HT1080 (cell line): ENCODE measurements at regions not wholly inside any gene's neighbourhood (a gene's known extent, or its start where the extent isn't known, plus 50 kb on each side); places are given as distances from the start of the nearest gene placed in this dataset.

ENCODE experiments used
- DNase-seq: peaks from one replicate; pipeline ENCODE4 v3.0.0-alpha.2; 2015; ENCODE audit warnings: low read depth

DNA sequence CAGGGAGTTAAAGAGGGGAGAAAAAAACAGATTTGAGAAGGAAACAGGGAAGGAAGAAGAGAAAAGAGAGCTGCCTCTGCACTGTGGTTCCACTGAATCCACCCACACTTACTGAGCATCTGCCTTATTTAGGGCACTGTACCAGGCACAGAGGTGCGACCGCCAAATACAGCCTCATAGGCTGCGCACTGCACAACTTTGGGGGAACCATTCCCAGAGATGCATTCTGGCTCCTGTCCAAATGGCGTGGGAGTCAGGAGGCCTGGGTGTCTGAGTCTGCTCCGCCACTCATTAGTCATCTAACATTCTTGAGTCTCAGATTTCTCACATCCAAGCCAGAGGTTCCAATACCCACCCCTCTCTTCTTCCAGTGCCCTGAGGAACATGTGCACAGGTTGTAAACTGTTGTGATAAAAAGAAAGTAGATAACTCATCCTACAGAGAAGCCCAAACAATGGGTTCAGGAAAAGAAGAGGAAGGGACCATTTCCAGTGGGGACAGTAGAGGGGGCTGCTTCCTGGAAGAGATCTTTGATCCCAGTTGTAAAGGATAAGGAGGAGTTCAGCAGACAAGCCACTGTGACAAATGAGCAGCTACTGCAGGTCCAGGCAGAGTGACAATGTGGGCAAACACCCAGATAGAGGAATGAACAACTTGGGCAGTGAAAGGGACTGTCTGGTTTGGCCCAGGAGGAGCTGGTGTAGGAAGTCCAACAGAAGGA, 254.6 kb downstream of the UACA start:
- peak; percentile 89 for DNase-seq

DNA sequence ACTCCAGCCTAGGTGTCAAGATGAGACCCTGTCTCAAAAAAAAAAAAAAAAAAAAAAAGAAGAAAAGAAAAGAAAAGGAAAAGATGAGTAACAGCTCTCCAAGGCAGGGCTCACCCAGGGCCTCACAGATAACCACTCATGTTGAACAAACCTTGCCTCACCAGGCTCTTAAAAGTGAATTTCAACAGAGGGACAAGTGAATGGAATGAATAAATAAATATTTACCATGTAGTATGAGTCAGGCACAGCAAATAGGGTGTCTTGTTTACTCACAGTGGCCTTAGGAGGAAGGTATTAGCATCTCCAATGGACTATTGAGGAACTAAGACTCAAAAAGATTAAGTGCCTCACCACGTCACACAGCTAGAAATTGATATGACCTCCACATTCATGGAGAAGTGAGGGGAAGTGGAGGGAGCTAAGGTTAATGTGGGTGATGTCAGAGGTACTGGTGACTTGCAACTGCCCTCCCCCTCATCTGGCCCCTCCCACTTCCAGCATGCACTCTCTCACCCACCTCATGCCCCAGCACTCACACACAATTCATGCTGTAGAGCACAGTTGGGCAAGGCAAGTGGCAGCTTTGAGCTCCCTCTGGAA, 255.5 kb downstream of the UACA start:
- peak; percentile 37 for DNase-seq

DNA sequence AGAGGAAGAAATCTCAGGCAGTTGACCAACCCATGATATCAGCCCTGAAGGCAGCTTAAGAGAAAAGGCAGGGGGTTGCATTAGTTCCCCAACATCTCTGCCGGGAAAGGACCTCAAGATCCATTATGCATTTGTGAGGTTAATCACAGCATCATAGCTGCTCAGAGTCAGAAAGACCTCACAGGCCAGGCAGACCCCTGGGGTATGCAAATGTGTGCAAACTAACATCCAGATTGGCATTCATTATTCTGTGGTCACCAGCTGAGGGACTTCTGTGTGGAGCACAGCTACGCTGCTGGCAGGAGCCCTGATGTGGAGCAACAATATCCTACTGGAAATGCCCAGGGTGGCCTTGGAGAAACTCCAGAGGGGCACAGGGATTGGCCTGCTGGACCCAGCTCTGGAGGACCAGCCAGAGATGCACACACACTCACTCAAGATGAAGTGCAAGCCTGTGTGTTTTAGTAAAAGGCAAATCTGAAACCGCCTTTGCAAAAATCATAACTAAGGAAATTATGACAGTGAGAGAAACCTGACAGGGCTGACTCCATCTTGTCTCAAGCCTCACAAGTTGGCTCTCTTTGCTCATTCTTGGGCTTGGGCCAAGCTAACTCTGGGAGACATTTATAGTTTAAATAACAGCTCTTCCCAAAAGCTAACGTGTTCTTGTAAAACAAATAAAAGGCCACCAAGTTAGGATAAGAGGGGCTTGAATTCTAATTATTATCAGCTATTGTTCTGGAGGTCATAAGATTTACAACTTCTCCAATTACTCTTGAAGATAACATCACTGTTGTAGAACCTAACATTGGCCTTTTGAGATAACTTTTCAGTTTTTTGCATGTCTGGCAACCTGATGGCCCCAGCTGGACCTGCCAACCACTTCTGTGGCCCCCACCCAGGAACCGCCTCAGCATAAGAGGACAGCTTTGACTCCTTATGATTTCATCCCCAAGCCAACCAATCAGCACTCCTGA, 257.1 kb downstream of the UACA start:
- no peak for DNase-seq

DNA sequence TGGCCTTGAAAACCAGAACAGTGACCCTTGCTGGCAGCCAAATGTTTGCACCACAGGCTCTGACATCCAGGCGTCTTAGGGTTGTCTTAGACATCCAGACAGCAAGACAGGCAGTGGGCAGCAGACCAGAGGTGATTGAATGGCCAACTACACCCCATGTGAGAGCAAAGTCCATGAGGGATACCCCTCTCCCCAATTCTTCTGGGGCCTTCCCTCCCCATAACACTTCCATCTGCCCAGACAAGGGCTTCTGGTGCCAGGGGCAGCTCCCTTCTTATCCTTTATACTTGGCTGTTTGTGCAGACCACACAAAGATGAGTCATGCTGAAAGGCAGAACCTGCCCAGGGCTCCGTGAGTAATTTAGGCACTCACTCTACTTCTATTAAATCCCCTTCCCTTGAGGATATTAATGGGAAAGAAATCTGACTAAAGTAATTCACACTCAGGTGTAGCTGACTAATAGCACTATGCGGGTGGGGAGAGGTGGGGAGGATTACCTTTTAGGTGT, 257.9 kb downstream of the UACA start:
- peak; percentile 86 for DNase-seq

DNA sequence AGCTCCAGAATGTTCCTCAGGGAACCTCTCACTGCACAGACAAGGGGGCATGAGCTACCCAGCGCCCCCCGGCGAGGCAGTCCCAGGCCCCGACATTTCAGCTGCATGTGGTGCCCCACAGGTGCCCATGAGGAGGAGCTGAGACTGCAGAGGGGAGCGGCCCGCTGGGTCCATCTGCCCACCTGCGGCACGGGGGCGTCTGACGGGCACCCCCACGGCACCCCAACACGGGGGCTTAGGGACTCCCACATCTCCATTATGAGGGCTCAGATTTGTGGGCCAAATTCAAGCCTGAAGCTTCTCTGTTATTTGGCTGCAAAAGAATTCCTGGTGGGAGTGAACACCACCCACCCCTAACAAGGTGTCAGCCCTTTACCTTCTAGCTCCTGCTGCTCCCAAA, 258.4 kb downstream of the UACA start:
- DNase-seq: no peak

DNA sequence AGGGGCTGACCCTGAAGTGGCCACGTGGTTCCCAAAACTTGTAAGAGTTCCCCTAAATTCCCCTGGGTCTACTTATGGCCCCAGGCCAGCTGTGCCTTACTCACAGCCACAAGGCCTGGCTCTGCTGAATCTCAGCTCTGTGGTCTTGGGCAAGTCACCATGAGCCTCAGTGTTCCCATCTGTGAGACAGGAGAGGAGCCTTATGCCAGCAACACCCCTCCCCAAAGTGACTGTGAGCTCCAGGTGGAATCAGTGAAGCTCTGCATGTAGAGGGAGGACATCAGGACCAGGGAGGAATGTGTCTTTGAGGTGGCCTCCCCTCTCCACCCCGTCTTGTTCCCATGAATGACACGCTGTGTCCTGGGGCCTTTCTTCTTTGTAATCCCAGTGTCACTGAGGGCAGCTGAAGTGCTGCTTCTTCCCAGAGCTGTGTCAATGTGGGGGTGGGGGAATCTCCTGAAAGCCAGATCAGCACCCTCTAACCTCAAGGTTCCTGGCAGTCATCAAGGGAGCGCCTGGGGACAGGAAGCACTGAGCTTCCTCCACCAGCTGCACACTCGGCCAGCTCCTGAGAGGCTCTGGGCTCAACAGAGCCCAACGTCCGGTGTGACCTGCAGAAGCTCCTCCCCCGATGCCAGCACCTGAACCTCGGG, 258.9 kb downstream of the UACA start:
- DNase-seq: no peak

DNA sequence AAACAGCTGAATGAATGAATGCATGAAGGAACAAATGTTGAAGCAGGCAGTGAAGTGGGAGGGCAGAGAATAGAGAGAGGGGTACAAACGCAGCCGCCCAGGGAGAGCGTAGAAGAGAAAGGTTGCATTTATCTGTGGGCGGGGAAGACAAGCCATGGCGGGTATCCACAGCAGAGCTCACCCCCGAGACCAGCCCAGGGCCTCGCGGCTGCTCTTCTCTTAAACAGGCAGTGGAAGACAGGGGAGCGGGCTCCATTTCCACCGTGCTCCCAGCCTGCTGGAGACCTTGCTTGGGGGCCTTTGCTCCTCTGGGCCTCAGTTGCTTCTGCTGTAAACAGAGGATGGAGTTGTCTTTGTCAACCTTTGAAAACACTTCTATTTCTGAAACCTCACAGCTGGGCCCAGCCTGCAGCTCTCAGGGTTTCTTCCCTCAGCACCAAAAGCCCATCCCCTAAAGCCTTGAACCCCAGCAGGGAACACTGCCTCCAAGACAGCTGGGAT, 259.5 kb downstream of the UACA start:
- no peak for DNase-seq

DNA sequence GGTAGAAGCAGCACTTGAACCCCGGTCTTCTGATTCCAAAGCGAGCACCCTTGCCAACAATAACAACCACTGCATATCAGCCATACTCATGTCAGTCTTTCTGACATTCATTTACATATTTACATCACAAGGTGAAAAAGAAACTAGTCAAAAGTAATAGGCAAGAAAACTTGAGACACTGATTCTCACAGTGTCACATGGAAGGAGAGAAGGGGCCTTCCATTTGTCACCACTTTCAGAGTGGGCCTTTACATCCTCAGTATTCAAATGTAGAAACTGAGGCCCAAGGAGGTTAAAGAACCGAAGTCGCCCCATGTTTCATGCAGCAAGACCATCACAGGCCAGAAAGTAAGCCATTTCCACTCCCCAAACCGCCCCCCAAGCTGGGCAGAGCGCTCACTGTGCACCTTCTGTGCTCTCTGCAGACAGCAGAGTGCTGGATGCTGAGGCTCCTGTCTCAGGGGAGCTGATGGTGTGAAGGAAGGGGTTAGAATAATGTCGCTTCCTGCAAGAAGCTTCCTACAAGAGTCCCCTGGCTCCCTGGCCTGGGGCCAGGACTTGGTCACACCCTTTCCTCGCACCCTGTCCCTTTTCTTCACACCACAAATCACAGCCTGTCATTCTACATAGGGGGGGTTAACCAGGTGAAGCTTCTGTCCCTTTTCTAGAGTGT, 260.1 kb downstream of the UACA start:
- DNase-seq: no peak

DNA sequence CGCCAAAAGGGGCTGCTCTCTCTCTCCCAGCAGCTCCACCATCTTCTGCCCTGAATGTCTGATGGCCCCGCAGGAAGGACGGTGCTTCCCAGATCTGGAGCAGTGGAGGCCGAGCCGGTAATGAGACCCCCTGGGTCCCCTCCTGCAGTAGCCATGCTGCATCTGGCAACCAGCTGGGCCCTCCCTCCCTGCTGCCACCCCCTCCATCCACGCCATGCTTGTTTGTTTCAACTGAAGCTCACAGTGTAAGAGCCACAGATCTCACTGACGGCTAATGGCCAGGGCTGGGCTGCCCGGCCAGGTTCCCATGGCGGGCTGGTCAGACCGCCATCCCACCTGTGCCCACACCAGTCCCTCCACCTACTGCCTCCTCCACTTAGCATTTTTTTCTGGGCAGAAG, 260.8 kb downstream of the UACA start:
- DNase-seq: no peak

DNA sequence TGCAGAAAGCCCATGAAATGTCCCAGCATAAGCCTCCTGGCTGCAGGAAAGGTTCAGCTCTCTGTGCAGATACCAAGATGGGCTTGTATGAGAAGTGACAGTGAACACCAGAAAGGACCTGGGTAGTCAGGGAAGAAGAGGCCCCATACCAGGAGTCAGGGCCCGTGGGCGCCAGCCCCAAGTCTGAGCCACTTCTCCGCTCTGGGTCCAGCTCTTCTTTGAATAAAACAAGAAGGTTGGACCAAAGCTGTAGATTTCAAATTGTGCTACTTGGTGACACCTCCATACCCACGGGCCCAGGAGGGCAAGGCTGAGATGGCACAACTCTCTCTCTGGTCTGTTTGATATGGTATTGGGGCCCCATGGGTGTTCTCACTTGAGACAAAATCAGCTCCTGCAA, 261.5 kb downstream of the UACA start:
- DNase-seq: no peak

DNA sequence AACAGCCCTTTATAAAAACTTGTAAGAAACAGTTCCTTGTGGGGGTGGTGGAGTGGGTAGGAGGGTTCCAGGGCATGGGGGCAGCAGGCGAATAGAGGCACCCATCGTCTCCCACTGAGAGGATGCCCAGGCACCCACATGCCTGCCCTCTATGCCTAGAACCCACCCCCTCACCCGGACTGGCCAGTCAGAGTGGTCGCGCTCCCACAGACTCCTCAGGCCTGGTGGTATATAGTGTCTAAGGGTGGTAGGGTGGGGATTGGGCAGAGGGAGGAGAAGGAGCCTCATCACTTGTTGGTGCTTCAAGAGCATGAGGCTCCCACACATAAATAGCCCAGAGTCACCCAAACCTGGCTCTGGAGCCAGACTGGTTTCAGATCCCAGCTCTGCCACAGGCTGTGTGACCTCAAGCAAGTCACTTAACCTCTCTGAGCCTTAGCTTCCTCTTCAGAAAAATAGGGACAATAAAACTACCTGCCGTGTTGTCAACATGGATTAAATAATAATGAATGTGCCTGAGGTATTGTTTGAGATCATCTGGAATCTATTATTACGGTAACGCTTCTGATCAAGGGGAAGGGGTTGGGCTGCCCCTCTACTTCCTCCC, 262.1 kb downstream of the UACA start:
- no peak for DNase-seq

DNA sequence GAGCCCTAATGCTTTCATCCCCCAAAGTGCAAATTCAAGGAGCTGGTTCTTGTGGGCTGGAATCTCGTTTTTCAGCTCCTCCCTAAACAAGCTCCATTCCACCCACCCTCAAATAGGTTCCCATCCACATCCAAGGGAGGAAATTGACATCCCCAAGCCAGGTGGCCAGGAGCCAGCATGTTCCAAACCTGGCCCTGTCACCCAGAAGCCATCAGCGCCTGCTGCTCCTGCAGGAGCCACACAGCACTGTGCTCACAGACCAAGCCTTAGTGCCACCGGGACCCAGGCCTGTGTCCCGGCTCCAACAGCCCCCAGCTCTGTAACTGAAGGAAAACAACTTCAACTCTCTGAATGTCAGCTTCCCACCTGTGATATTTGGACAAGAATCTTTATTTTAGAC, 263.6 kb downstream of the UACA start:
- DNase-seq: no peak

DNA sequence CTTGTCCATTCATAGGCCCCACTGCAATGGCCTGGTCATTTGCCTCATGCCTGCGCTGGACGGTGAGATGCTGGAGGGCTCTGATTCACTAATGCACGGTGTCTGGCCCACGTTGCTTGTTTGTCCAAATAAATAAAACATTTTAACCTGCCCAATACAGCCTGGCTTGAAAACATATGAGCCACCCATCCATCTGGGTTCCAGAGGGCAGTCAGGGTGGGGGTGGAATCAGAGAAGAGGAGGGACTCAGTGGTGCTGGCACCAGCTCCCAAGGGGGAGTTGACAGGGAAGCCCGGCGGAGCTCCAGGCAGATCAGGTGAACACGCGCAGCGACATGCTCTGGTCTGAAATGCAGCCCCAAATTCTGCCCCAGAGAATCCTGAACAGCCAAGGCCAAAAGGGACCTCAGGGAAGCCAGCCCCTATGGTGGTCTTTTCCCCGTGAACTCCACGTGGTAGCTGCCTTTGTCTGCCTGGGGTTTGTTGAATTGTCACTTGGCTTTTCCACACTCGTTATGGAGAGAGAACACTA, 265.2 kb downstream of the UACA start:
- DNase-seq: no peak

DNA sequence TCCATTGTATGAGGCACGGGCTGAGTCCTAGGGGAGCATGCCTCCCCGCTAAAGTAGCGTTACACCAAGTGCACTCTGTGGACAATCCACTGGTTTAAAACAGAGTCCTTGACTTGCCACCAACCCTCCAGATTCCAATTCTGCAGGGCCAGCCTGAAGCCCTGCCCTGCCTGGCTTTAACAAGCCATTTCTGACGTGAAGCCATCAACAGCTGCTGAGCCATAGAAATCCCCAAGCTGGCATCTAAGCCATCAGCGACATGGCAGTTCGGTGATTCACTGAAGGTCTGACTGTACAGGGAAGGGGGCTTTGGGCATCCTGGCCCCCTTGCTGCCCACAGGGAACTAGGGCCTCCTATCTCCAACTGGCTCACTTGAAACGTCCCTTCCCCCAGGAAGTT, 265.7 kb downstream of the UACA start:
- no peak for DNase-seq

DNA sequence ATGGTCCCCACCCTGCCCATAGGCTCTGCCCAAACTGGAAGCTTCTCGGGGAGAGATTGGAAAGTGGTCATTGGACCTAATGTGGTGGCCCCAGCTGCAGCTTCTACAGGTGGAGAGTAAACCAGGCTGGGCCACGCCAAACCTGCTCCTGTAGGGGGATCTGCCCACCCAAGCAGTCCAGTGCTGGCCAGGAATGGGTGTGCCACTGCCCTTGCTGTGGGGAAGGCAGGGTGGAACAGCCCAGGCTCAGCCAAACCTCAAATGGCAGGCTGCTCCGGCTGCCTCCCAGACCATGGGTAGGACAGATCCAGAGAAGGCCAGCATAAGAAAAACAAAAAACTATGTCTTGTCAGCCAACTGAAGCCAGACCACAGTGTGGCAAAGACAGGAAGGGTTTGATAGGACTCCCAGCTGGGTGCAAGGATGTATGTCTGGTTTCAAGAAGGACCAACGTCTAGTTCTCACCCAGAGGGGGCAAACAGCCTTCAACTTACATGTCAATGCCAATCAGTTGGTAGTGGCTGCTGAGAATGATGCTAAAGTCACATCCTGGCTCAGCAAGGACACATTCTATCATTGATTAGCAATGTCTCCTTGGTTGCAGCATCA, 267.3 kb downstream of the UACA start:
- DNase-seq: no peak

DNA sequence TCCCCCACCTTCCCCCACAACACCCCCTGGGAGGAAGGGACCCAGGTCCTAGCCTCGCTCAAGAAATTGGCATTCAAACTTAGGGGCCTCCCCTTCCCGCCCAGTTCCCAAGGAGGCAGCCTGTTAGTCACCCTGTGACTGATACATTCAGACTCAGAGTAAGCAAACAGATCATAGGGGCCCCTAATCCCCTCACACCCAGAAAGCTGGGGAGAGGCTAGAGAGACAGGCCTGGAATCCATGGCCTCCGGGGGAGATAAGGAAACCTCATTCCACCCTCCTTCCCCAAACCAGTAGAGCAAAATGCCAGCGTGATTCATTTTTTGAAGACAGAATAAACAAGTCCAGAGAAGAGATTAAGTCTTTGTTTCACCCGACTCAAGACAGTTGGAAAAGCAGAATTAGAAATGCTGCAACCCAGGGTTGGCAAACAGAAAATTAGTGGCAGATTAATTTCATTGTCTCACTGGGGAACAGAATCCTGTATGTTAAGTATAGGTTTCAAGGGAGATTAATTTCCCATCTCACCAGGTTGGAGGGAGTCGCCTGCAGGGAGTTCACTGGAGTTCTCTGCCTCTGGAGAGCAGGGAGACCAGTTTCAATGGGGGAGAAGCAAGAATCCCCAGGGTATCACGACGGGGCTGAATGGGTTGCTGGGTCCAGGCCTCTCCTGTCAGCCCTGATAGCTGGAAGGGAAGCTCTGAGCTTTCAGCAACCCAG, 268.3 kb downstream of the UACA start:
- DNase-seq: peak; percentile 94

DNA sequence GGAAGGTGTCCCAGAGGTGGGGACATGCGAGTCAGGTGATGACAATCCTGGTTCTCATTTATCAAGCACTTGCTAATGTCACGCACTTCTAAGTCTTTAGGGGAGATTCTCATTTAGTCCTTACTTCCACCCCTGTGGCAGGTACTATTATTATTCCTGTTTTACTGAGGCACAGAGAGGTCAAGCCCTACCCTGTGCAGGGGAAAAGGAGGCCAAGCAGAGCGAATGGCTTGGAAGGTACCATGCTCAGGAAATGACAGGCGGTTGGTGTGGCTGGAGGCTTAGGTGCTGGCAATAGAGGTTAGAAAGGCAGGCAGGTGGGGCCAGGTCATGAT, 268.9 kb downstream of the UACA start:
- DNase-seq: no peak

DNA sequence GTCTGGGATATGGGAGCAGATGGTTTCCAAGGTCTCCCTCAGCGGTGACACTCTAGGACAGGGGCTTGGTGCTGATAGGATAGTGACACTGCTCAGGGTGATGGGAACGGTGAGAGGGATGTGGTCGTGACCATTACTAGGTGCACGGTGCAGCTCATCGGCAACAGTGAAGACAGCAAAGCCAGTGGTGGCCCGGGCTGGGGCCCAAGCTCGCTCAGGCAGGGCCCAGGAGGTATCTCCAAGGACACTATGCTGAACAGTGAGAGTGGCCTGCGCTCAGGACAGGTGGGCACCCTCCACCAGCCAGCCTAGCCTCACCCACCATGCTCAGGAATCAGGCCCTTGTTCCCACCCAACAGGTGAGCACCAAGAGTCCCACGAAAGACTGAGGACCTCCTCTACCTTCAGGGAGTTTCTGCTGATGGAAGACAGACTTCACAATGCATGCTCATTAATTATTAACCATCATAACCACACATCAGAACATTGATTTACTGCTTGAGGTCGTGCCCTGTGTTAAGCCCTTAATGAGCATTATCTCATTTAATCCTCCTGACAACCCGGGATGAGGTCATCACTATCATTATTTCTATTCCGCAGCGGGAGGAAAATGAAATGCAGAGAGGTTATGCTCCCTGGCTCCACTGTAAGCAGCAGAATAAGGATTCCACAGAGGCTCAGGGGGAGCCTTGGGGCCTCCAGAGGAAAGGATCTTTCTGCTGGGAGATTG, 269.4 kb downstream of the UACA start:
- DNase-seq: no peak
